ENCODE measurements at regions not wholly inside any gene's neighbourhood (a gene's known extent, or its start where the extent isn't known, plus 50 kb on each side); places are given as distances from the start of the nearest gene placed in this dataset.

- no peaks in the 10 kb centered on the region for H3K36me3 ChIP-seq (ENCODE audit: control insufficient read depth, insufficient read depth, low read length)
- no peak for DNase-seq (ENCODE audit: low read depth)
- TF ChIP-seq CTCF (IDR thresholded peaks at IDR 0.05; ENCODE audit: insufficient read depth, low read length, poor library complexity, severe bottlenecking), result no peak
- peaks cover 2% of the 10 kb centered on the region for H3K27me3 ChIP-seq (ENCODE audit: control insufficient read depth, insufficient read depth, low read length)
- no peak overlapping the region for H3K4me3 ChIP-seq (ENCODE audit: low read depth, low read length)
Measured at GRCh38 chr10:44042926-44043602, 341.8 kb downstream of the CXCL12 start.

GRCh38 chr10:44042075-44042770 lies 342.7 kb downstream of the CXCL12 start:
- Histone ChIP-seq H3K27me3 (ENCODE audit: control insufficient read depth, insufficient read depth, low read length) (no peaks in the 10 kb centered on the region), H3K36me3 (ENCODE audit: control insufficient read depth, insufficient read depth, low read length) (no peaks in the 10 kb centered on the region), H3K4me3 (ENCODE audit: low read depth, low read length) (no peak overlapping the region)
- TF ChIP-seq CTCF (IDR thresholded peaks at IDR 0.05; ENCODE audit: insufficient read depth, low read length, poor library complexity, severe bottlenecking), result no peak
- no peak for DNase-seq (ENCODE audit: low read depth)

- Histone ChIP-seq H3K27me3 (ENCODE audit: control insufficient read depth, insufficient read depth, low read length) (no peaks in the 10 kb centered on the region), H3K36me3 (ENCODE audit: control insufficient read depth, insufficient read depth, low read length) (no peaks in the 10 kb centered on the region), H3K4me3 (ENCODE audit: low read depth, low read length) (no peak overlapping the region)
- DNase-seq (ENCODE audit: low read depth), result no peak
- no peak for TF ChIP-seq CTCF (IDR thresholded peaks at IDR 0.05; ENCODE audit: insufficient read depth, low read length, poor library complexity, severe bottlenecking)
Measured at GRCh38 chr10:44039599-44039998, 345.3 kb downstream of the CXCL12 start.

GRCh38 chr10:44036425-44036824 lies 348.5 kb downstream of the CXCL12 start:
- no peaks in the 10 kb centered on the region for H3K27me3 ChIP-seq (ENCODE audit: control insufficient read depth, insufficient read depth, low read length)
- TF ChIP-seq CTCF (IDR thresholded peaks at IDR 0.05; ENCODE audit: insufficient read depth, low read length, poor library complexity, severe bottlenecking), result no peak
- H3K36me3 ChIP-seq (ENCODE audit: control insufficient read depth, insufficient read depth, low read length), result no peaks in the 10 kb centered on the region
- H3K4me3 ChIP-seq (ENCODE audit: low read depth, low read length), result no peak overlapping the region
- DNase-seq (ENCODE audit: low read depth), result no peak

- H3K4me3 ChIP-seq (ENCODE audit: low read depth, low read length), result no peak overlapping the region
- DNase-seq (ENCODE audit: low read depth), result no peak
- no peak for TF ChIP-seq CTCF (IDR thresholded peaks at IDR 0.05; ENCODE audit: insufficient read depth, low read length, poor library complexity, severe bottlenecking)
- no peaks in the 10 kb centered on the region for H3K27me3 ChIP-seq (ENCODE audit: control insufficient read depth, insufficient read depth, low read length)
- H3K36me3 ChIP-seq (ENCODE audit: control insufficient read depth, insufficient read depth, low read length), result no peaks in the 10 kb centered on the region
Measured at GRCh38 chr10:44035474-44036197, 349.3 kb downstream of the CXCL12 start.

All from kidney epithelial cell (primary cell).